Thyroid gland (tissue), 4 donors: ENCODE measurements at regions not wholly inside any gene's neighbourhood (a gene's known extent, or its start where the extent isn't known, plus 50 kb on each side); places are given as distances from the start of the nearest gene placed in this dataset.
"Not testable (repeated sequence)": the region's sequence is repeated elsewhere in the genome, so short reads cannot be mapped to it uniquely, and the experiment has no call there.

Source experiments
- DNase-seq, 2 donors: peaks; one replicate each; pipeline ENCODE4 v3.0.0-alpha.2; 2019
- H3K27ac ChIP-seq, 3 donors: fragments of 200-600 bp; sonication (generic); 1 replicate in 2 of 3; 2 replicates in 1 of 3; pipeline ENCODE4 v1.5.1; 2016 to 2019; ENCODE audit warnings: mild to moderate bottlenecking in 1 of 3, moderate library complexity in 1 of 3
- H3K27me3 ChIP-seq: fragments of 200-600 bp; sonication (generic); one replicate; pipeline ENCODE4 v1.5.1; 2019
- H3K36me3 ChIP-seq, 2 donors: fragments of 200-600 bp; sonication (generic); one replicate each; pipeline ENCODE4 v1.5.1; 2016 to 2019
- H3K4me1 ChIP-seq, 2 donors: fragments of 200-600 bp; sonication (generic); one replicate each; pipeline ENCODE4 v1.5.1; 2017 to 2019
- H3K4me3 ChIP-seq, 3 donors: fragments of 200-600 bp; sonication (generic); replicated peaks in 1 of 3; 1 replicate in 2 of 3; 2 replicates in 1 of 3; pipeline ENCODE4 v1.5.1; 2016; ENCODE audit warnings: mild to moderate bottlenecking in 1 of 3
- H3K9me3 ChIP-seq: fragments of 200-600 bp; sonication (generic); one replicate; pipeline ENCODE4 v1.5.1; 2017
- CTCF ChIP-seq, 6 experiments: fragments of 200-600 bp in 3 of 6; fragments of 450-650 bp in 3 of 6; sonication (generic) in 3 of 6; IDR thresholded peaks; one replicate each; pipeline ENCODE4 v1.5.1; 2016 to 2019; ENCODE audit warnings: antibody characterized with exemption in 6 of 6, mild to moderate bottlenecking in 2 of 6, inconsistent platforms in 1 of 6, moderate library complexity in 1 of 6
- POLR2A ChIP-seq, 2 donors: fragments of 450-650 bp; IDR thresholded peaks; one replicate each; pipeline ENCODE4 v1.6.1; 2017; ENCODE audit warnings: antibody characterized with exemption in 2 of 2, mild to moderate bottlenecking in 2 of 2, moderate library complexity in 1 of 2
- WGBS, 2 donors: methylation state at CpG; one replicate each; pipeline ENCODE4 v1.1.5; 2017; 5-methylcytosine and 5-hydroxymethylcytosine counted together
- intact Hi-C: fragments of 100-400 bp; cut with DNase I; formaldehyde crosslinking; loops from one replicate; pipeline ENCODE4 v1.15.1; 2023

DNA sequence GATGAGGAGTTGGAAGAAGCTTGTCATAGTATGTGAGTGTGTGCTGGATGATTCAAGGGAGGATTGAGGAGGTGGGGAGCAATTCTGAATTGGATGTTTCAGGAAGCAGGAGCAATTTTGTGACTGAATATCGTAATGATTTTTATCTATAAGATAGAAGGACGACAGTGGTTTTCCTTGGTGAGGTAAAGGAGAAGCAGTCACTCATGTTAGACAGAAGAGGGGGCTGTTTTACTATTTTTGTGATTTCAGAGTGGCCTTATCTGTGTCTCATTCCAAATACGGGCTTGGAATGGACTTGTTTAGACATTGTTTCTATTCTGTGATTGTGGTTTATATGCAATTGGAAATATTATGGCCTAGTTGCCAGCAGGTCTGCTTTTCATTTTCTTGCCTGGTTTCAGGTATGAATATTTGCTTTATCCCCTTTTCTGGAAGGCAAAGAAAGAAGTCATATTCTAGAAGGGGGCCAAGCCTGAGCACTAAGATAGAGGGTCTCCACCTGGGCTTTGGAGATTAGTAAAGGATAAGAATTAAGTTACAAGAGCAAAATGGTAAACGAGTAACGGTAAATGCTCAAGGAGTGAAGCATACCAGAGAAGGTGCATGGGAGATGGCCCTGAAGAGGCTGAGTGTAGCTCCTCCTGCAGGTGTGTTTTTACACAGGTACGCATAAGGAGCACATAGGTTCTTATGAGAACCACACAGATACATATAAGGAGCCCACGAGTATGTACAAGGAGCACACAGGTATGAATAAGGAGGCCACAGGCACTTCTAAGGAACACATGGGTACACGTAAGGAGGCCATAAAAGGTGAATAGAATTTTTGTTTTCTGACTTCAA is 124.6 kb upstream of the KCNAB1 start:
- H3K4me3 ChIP-seq, result no peak overlapping the region
- no peak for DNase-seq
- intact Hi-C loops, result no loop called here
- TF ChIP-seq POLR2A (IDR thresholded peaks at IDR 0.05), result no peak
- peak in 3 of 6 experiments; percentile 43 to 48 (median 45) for TF ChIP-seq CTCF (IDR thresholded peaks at IDR 0.05)
- no peaks in the 10 kb centered on the region for H3K27me3 ChIP-seq
- H3K4me1 ChIP-seq, result peaks cover 5 to 7% of the 10 kb centered on the region in 2 donors
- H3K36me3 ChIP-seq, result no peaks in the 10 kb centered on the region
- H3K27ac ChIP-seq, result no peak overlapping the region
- H3K9me3 ChIP-seq, result no peaks in the 10 kb centered on the region
- 59 to 60% methylated on average over 8 of the region's 8 CpGs for WGBS, 2 donors

DNA sequence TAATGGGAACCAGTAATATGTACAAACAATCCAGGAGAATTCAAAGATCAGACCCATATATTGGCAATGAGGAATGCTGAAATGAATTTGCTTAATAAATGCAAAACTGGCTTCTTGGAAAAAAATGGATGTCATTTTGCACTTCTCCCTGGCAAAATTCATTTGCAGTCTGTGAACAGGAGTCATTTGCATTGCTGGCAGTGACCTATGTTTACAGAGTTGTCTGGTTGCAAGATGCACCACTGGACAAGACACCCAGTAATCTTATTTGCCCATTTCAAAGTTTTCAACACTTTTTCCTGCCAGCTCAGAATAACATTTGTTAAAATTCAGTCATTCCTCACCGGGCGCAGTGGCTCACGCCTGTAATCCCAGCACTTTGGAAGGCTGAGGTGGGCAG is 123.5 kb upstream of the KCNAB1 start:
- 66 to 83% methylated on average over 3 of the region's 3 CpGs for WGBS, 2 donors
- H3K36me3 ChIP-seq, result no peaks in the 10 kb centered on the region
- no peak overlapping the region for H3K27ac ChIP-seq
- H3K4me1 ChIP-seq, result no peaks in the 10 kb centered on the region
- intact Hi-C loops, result no loop called here
- H3K9me3 ChIP-seq, result no peaks in the 10 kb centered on the region
- TF ChIP-seq POLR2A (IDR thresholded peaks at IDR 0.05) (no peak), CTCF (IDR thresholded peaks at IDR 0.05) (no peak)
- no peak overlapping the region for H3K4me3 ChIP-seq
- DNase-seq, result no peak
- no peaks in the 10 kb centered on the region for H3K27me3 ChIP-seq

- H3K4me1 ChIP-seq, H3K4me3 ChIP-seq, intact Hi-C loops, DNase-seq, H3K27ac ChIP-seq, H3K9me3 ChIP-seq, H3K36me3 ChIP-seq, H3K27me3 ChIP-seq: not testable (repeated sequence)
- WGBS, 2 donors, result 96 to 97% methylated on average over 3 of the region's 3 CpGs
Measured at GRCh38 chr3:155998173-155998572, 122.2 kb upstream of the KCNAB1 start.

DNA sequence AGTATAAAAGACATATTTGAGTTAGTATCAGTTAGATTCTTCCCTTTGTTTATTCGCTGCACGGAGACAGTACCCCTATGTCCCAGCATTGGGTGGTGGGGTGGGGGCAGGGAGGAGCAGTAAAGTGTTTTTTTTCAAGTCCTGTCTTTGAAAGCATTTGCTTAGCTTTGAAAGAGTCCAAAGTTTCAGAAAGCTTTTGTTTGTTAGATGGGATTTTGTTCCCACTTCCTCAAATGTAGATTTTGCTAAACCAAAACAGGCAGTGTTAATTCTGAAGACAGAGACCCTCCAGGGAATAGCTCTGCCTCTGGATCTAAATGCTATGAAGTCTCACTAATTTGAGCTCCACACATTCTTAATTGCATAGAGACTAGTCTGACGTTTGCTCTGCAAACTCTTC is 114.6 kb upstream of the KCNAB1 start:
- TF ChIP-seq POLR2A (IDR thresholded peaks at IDR 0.05) (no peak), CTCF (IDR thresholded peaks at IDR 0.05) (no peak)
- no peak overlapping the region for H3K4me3 ChIP-seq
- no peaks in the 10 kb centered on the region for H3K4me1 ChIP-seq
- no peak overlapping the region for H3K27ac ChIP-seq
- no peaks in the 10 kb centered on the region for H3K27me3 ChIP-seq
- H3K9me3 ChIP-seq, result no peaks in the 10 kb centered on the region
- WGBS, 2 donors, result 41 to 50% methylated on average over 3 of the region's 3 CpGs
- no peaks in the 10 kb centered on the region for H3K36me3 ChIP-seq
- no peak for DNase-seq
- intact Hi-C loops, result no loop called here

DNA sequence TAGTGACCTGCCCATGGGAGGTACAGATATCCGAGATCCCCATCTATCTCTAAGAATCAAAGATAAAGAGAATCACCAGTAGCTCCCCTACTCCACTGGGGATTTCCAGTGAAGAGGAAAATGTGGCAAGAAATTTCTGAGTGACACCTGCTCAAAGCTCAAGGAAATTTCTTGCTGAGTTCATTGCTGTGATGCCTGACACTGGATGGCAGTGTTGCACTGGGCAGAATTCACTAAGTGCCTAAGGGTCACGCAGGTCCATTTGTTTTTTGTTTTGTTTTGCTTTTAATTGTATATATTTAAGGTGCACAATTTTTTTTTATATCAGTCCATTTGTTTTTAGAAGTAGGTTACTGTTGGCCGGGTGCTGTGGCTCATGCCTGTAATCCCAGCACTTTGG is 109.5 kb upstream of the KCNAB1 start:
- 30 to 35% methylated on average over 3 of the region's 3 CpGs for WGBS, 2 donors
- intact Hi-C loops, result no loop called here
- H3K4me1 ChIP-seq, result no peaks in the 10 kb centered on the region

More for the DNA sequence above, 109.5 kb upstream of the KCNAB1 start:
- Histone ChIP-seq H3K4me3 (no peak overlapping the region), H3K27me3 (no peaks in the 10 kb centered on the region), H3K9me3 (no peaks in the 10 kb centered on the region), H3K27ac (no peak overlapping the region), H3K36me3 (no peaks in the 10 kb centered on the region)
- peak; percentile 32 to 47 for DNase-seq
- TF ChIP-seq CTCF (IDR thresholded peaks at IDR 0.05) (peak in 3 of 6 experiments; percentile 31 to 58 (median 57)), POLR2A (IDR thresholded peaks at IDR 0.05) (no peak)
